ENCODE measurements at regions not wholly inside any gene's neighbourhood (a gene's known extent, or its start where the extent isn't known, plus 50 kb on each side); places are given as distances from the start of the nearest gene placed in this dataset.

DNA sequence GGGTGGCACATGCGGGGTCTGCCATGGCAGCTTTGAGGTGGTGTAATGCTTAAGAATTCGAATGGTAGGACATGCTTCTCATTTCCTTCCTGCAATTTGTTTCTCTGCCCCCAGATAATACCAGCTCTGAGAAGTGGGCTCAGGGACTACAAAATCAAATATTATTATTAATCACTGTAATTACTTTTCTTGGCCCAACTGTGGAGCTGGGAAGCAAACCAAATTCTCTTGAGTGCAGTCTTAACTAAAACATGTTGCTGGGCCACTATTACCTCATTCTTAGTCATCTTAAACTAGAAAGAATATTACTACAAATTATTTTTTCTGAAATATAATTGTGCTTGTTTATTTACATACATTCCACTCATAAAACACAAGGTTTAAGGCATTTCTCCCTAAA lies 566.7 kb upstream of the NRP1 start:
- TF ChIP-seq EZH2 (IDR thresholded peaks at IDR 0.05; ENCODE audit: insufficient read depth, poor library complexity, severe bottlenecking): no peak
- no peak for TF ChIP-seq EZH2phosphoT487 (IDR thresholded peaks at IDR 0.05; ENCODE audit: insufficient read depth, low read depth)
